Central memory CD8-positive, alpha-beta T cell (primary cell): ENCODE measurements at regions not wholly inside any gene's neighbourhood (a gene's known extent, or its start where the extent isn't known, plus 50 kb on each side); places are given as distances from the start of the nearest gene placed in this dataset.
A peak's percentile ranks its signal among the peaks of the same experiment; 100 is the strongest.

Experiments
- ATAC-seq: fragments of 150-1000 bp; cut with Tn5 transposase; replicated peaks from 2 replicates; pipeline ENCODE4 v1.10.0; 2022; ENCODE audit warnings: mild to moderate bottlenecking, moderate FRiP score, moderate number of reproducible peaks; ENCODE audit not compliant: poor library complexity, severe bottlenecking; ENCODE audit errors: extremely low read depth
- DNase-seq, 2 donors: peaks; one replicate each; pipeline ENCODE4 v3.0.0; 2021; ENCODE audit warnings: low spot score in 2 of 2
- H3K27ac Mint-ChIP-seq: one replicate; pipeline ENCODE4 v1.8.0; 2022; ENCODE audit warnings: low read depth, mild to moderate bottlenecking, moderate library complexity, mixed read lengths
- H3K27me3 Mint-ChIP-seq: one replicate; pipeline ENCODE4 v1.8.0; 2022; ENCODE audit warnings: mixed read lengths
- H3K36me3 Mint-ChIP-seq: one replicate; pipeline ENCODE4 v1.8.0; 2022; ENCODE audit warnings: mild to moderate bottlenecking, moderate library complexity, mixed read lengths; ENCODE audit not compliant: insufficient read depth
- H3K4me1 Mint-ChIP-seq: one replicate; pipeline ENCODE4 v1.8.0; 2022; ENCODE audit warnings: mixed read lengths
- H3K4me3 Mint-ChIP-seq: one replicate; pipeline ENCODE4 v1.8.0; 2022; ENCODE audit warnings: mild to moderate bottlenecking, moderate library complexity, mixed read lengths
- H3K9me3 Mint-ChIP-seq: one replicate; pipeline ENCODE4 v1.8.0; 2022; ENCODE audit warnings: mixed read lengths

DNA sequence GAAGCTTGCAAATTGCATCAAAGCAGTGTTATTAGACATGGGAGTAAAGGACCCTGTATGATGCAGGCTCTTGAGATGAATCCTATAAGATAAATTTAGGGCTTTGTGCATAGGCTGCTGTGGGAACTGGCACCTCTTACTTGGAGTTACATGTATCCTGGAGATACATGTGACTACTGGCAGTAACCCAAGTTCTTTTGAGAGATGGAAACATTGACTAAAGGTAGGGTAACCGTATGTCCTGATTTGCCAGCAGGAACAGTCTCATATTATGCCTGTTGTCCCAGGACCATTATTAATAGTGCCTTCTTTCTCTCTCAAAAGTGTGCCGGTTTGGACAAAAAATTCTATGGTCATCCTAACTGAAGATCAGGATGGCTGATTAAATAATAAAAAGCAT lies 195.4 kb downstream of the LACC1 start:
- peaks cover 1% of the 10 kb centered on the region for H3K36me3 Mint-ChIP-seq
- no peak overlapping the region for H3K27ac Mint-ChIP-seq
- H3K4me3 Mint-ChIP-seq = no peak overlapping the region
- ATAC-seq (no peak), DNase-seq (no peak)
- no peaks in the 10 kb centered on the region for H3K4me1 Mint-ChIP-seq
- H3K9me3 Mint-ChIP-seq = no peaks in the 10 kb centered on the region
- H3K27me3 Mint-ChIP-seq = no peaks in the 10 kb centered on the region

DNA sequence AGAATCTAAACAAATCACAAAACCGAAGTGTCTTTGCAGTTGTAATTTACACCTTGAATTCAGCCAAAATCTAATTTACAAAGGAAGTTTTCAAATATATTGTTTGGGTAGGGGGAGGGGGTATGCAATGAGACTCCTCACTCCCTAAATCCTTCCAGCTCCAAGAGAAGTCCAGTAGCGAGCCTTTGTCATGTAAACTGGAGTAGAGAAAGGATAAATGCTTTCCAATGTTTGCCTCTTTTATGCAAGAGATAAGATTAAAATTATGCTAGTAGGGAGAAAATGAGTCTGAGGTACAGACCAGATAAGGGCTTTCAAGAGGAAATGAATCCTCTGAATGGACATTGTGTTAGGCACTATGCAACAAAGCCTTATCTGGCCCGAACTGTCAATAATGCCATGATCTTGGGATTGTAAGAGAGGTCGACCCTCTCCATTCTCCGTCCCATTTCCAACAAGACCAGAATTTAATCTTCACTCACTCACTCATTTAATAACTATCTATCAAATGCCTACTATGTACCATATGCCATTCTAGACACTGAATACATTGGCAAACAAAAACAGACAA lies 199.2 kb downstream of the LACC1 start:
- no peak for ATAC-seq
- no peaks in the 10 kb centered on the region for H3K9me3 Mint-ChIP-seq
- no peaks in the 10 kb centered on the region for H3K27me3 Mint-ChIP-seq
- no peak overlapping the region for H3K4me3 Mint-ChIP-seq
- no peaks in the 10 kb centered on the region for H3K4me1 Mint-ChIP-seq
- DNase-seq = no peak
- H3K27ac Mint-ChIP-seq = no peak overlapping the region
- H3K36me3 Mint-ChIP-seq = no peaks in the 10 kb centered on the region

DNA sequence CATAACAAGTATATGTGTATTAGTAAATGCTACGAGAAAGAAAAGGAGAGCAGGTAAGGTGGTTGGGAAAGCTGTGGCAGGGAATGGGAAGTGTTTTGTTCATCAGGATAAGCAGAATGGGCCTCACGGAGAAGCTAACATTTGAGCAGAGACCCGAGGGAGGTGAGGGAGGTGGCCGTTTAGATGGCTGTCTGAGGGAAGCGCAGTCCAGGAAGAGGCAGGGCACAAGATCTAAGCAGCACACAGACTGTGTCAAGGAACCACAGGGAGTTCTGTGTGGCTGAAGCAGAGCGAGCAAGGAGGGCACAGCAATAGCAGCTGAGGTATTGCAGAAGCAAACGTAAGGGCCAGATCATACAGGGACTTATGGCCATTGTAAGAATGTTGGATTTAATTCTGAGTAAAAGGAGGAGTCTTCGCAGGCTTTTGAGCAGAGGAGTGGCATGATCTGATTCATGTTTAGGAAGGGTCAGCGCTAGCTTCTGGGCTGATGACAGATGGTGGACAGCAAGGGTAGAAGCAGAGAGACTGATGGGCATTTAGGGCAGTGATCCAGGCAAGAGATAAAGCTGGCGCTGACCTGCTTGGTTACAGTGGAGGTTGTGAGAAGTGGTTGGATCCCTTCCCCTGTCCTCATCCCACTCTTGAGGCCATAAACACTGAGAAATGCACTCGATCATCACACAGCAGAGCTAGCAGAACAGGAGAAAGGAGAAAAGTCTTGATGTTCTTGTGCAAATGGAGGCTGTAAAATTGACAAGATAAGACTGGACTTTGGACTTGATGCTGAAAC lies 199.9 kb downstream of the LACC1 start:
- Mint-ChIP-seq H3K27ac (no peak overlapping the region), H3K36me3 (no peaks in the 10 kb centered on the region), H3K4me3 (no peak overlapping the region), H3K4me1 (no peaks in the 10 kb centered on the region), H3K27me3 (peaks cover 1% of the 10 kb centered on the region), H3K9me3 (no peaks in the 10 kb centered on the region)
- no peak for ATAC-seq
- no peak for DNase-seq

DNA sequence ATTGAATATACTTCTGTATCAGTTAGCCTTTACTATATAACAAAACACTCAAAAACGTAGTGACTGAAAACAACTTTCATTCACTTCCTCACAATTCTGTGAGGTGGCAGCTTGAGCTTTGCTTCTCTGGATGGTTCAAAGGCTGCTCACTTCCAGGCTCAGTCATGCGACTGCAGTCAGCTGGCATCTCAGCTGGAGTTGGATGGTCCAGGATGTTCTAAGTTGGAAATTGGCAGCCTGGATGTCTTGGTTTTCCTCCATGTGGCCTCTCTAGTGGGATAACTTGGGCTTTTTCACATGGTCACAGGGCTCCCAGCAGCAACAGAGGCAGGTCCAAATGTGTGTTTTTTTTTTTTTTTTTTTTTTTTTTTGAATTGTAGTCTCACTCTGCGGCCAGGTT lies 204.4 kb downstream of the LACC1 start:
- Mint-ChIP-seq H3K27ac (no peak overlapping the region), H3K4me3 (no peak overlapping the region), H3K27me3 (peaks cover 28% of the 10 kb centered on the region), H3K9me3 (no peaks in the 10 kb centered on the region), H3K36me3 (no peaks in the 10 kb centered on the region), H3K4me1 (no peaks in the 10 kb centered on the region)
- DNase-seq = no peak
- no peak for ATAC-seq

DNA sequence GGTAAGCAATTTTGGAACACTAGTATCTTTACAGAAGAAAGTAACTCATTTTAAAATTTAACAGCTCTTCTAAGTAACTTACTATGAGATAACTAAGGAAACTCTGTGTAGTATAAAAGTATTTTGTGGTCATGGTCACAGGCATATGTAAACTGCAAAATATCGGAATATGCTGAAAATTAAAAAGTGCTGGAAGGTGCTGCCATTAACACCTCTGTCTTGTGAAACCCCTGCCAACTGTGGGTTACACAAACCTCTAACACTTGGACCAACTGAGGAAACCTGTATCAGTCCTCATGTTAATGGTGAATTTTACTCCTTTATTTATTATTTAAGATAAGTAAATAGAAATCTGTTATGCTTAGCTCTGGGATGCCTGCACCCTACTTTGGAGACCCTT lies 206.7 kb downstream of the LACC1 start:
- H3K4me3 Mint-ChIP-seq = no peak overlapping the region
- no peaks in the 10 kb centered on the region for H3K36me3 Mint-ChIP-seq
- H3K9me3 Mint-ChIP-seq = no peaks in the 10 kb centered on the region
- H3K4me1 Mint-ChIP-seq = no peaks in the 10 kb centered on the region
- no peak for DNase-seq
- ATAC-seq = no peak
- peaks cover 28% of the 10 kb centered on the region for H3K27me3 Mint-ChIP-seq
- no peak overlapping the region for H3K27ac Mint-ChIP-seq

DNA sequence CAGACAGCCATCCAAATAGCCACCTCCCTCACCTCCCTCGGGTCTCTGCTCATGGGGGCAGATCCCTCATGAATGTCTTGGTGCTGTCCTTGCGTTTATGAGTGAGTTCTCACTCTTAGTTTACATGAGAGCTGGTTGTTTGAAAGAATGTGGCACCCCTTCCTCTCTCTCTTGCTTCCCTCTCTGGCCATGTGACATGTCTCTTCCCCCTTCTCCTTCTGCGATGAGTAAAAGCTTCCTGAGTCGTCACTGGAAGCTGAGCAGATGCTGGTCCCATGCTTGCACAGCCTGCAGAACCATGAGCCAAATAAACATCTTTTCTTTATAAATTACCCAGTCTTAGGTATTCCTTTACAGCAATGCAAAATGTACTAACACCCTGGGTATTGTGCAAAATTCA lies 208.7 kb downstream of the LACC1 start:
- Mint-ChIP-seq H3K4me3 (no peak overlapping the region), H3K36me3 (no peaks in the 10 kb centered on the region), H3K4me1 (no peaks in the 10 kb centered on the region), H3K27ac (no peak overlapping the region), H3K27me3 (peaks cover 28% of the 10 kb centered on the region), H3K9me3 (no peaks in the 10 kb centered on the region)
- ATAC-seq = no peak
- DNase-seq = no peak

DNA sequence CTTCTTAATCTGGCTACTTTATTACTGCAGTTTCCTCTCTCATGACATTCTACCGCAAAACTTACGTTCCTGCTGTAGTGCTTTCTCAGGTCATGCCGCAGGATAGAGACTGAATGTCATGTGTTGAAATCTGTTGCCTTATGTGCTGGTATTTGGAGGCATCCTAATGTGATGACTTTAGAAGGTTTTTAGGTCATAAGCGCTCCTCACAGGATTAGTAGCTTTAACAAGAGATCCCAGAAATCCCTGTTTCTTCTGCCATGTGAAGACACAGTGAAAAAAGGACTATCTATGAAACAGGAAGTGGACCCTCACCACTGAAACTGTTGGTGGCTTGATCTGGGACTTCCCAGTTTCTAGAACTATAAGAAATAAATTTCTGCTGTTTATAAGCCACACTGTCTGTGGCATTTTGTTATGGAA lies 209.3 kb downstream of the LACC1 start:
- Mint-ChIP-seq H3K36me3 (no peaks in the 10 kb centered on the region), H3K4me3 (no peak overlapping the region), H3K4me1 (no peaks in the 10 kb centered on the region), H3K27me3 (peaks cover 28% of the 10 kb centered on the region), H3K27ac (no peak overlapping the region), H3K9me3 (no peaks in the 10 kb centered on the region)
- ATAC-seq (peak; percentile 54), DNase-seq (no peak)

DNA sequence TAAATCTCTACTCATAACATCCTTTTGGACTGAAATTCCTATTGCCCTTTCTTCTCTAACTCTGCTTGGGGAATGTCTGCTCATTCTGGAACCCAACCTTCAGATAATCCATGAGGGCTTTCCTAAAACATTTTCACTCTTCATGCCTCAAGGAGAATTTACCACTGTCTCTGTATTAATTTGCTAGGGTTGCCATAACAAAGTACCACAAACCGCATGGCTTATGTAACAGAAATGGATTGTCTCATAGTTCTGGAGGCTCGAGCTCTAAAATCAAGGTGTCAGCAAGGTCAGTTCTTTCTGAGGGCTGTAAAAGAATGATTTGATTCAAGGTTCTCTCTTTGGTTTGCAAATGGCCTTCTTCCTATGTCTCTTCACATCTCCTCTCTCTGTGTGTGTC lies 209.7 kb downstream of the LACC1 start:
- H3K27me3 Mint-ChIP-seq = peaks cover 28% of the 10 kb centered on the region
- H3K27ac Mint-ChIP-seq = no peak overlapping the region
- H3K4me3 Mint-ChIP-seq = no peak overlapping the region
- ATAC-seq (no peak), DNase-seq (no peak)
- no peaks in the 10 kb centered on the region for H3K9me3 Mint-ChIP-seq
- no peaks in the 10 kb centered on the region for H3K4me1 Mint-ChIP-seq
- no peaks in the 10 kb centered on the region for H3K36me3 Mint-ChIP-seq

DNA sequence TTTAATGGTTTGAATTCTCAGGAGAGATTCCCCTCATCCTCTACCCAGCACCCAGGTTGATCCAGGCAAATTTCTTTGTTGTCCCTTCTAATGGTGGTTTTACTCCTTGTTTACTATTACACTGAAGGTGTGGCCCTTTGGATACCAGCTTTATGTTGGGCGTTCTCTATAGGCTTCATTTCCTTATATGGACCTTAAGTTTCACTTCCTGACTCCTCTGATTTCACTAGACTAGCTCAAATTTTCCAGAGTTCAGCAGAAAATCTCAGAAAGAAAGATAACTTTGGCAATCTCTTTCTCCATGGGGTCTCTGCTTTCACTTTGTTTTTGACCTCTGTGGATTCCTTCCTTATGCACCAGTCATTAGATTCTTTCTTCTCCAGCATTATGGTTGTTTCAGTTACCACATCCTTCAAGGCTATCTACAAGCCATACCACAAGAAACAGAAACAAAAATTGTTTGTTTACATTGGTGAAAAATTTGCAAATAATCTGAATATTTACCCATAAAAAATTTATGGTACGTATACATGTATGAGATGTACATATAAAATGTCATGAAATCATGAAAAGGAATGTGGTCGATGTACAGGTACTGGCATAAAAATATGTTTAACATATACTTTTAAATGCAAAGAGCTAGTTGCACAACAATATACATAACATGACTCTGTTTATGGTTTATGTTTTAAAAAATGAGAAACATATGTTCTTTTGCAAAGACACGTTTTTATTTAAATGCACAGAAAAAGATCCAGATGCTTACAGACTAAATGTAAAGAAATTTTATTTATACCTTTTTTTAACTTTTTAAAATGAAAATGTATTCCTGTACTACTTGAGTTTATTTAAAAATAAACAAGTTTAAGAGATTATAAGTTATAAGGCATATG lies 212.6 kb downstream of the LACC1 start:
- no peaks in the 10 kb centered on the region for H3K36me3 Mint-ChIP-seq
- no peak overlapping the region for H3K27ac Mint-ChIP-seq
- H3K9me3 Mint-ChIP-seq = no peaks in the 10 kb centered on the region
- H3K4me3 Mint-ChIP-seq = no peak overlapping the region
- no peak for ATAC-seq
- H3K27me3 Mint-ChIP-seq = peaks cover 16% of the 10 kb centered on the region
- no peaks in the 10 kb centered on the region for H3K4me1 Mint-ChIP-seq
- DNase-seq = no peak

DNA sequence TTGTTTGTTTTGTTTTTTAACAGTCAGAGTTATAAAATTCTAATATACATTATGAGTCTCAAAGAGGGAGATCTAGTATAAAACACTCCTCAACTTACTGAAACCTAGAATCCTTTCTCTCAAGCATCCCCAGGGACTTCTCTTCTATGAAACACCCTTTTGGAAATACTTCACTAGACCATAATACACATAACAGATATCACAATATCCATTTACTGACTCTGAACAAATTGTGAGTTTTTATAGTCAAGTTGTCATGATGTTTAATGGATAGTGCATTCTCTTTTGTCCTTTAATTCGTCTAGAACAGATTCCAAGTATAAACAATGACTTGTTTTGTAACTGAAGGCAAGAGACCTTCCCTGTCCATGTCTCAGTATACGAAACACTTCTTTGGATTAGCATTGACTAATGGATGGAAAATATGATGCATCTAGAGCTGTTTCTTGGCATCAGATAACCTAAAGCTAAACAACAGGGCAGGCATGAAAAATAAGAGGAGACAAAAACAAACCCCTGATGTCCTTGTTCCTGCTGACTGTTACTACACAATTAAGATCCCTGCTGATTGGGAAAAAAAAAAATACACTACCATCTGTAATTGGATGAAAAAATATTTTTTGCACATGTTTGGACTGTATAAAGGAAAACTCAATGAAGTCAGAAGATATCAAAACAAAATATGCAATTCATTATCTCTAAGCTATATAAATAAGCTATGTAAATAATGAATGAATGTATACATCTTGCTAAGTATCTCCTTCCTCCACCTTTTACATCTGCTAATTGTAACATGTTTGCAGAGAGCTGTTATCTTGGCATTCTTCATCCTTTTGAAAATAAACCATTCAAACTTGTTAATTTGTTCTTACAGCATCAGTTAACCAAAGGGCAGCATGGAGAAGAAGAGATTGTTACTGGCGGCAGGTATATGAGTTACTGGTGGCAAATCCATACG lies 214.2 kb downstream of the LACC1 start:
- H3K4me1 Mint-ChIP-seq = no peaks in the 10 kb centered on the region
- H3K36me3 Mint-ChIP-seq = no peaks in the 10 kb centered on the region
- H3K27me3 Mint-ChIP-seq = peaks cover under 1% of the 10 kb centered on the region
- ATAC-seq (no peak), DNase-seq (no peak)
- no peak overlapping the region for H3K4me3 Mint-ChIP-seq
- no peaks in the 10 kb centered on the region for H3K9me3 Mint-ChIP-seq
- H3K27ac Mint-ChIP-seq = no peak overlapping the region

DNA sequence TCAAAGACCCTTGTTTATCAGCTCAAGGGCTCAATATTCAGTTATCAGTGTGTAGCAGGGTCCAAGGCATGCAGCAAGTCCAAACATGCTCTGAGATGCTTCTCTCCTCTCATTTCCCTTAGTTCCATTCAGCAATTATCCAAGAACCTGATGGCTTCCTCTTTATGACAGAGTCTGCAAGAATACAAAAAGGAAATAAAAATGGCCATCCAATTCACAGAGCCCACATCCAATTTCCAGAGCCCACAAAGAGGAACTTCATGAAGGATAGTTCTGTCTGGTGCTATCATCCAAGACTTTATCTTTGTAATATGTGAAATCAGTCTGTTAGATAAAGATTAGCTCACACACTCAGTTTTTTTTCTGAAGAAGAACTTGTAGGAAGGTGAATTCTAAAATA lies 217.2 kb downstream of the LACC1 start:
- Mint-ChIP-seq H3K27me3 (no peaks in the 10 kb centered on the region), H3K4me1 (no peaks in the 10 kb centered on the region), H3K36me3 (no peaks in the 10 kb centered on the region), H3K9me3 (no peaks in the 10 kb centered on the region), H3K4me3 (no peak overlapping the region), H3K27ac (no peak overlapping the region)
- DNase-seq (no peak), ATAC-seq (no peak)

DNA sequence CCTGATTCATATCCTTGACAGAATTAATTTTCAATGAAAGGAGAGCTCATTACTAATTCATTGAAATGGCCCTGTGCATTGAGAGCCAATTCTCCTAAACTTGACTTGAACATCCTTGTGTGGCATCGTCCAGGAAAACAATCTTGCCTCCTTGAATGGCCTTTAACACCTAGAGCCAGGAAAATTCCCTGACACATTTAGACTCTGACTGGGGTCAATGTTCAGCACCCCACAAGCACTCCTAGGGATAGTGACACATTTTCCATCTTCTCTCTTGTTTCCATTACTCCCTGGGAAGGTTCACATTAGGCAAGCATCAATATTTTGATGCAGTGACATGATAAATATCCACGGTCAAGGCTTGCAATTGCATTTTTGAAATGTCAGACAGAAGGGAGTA lies 218.9 kb downstream of the LACC1 start:
- H3K27ac Mint-ChIP-seq = no peak overlapping the region
- no peaks in the 10 kb centered on the region for H3K36me3 Mint-ChIP-seq
- H3K4me1 Mint-ChIP-seq = no peaks in the 10 kb centered on the region
- no peak overlapping the region for H3K4me3 Mint-ChIP-seq
- no peaks in the 10 kb centered on the region for H3K9me3 Mint-ChIP-seq
- no peaks in the 10 kb centered on the region for H3K27me3 Mint-ChIP-seq
- DNase-seq (no peak), ATAC-seq (no peak)
